ENCODE measurements at regions not wholly inside any gene's neighbourhood (a gene's known extent, or its start where the extent isn't known, plus 50 kb on each side); places are given as distances from the start of the nearest gene placed in this dataset.

- Histone ChIP-seq H3K27me3 (ENCODE audit: control insufficient read depth, insufficient read depth, low read length) (no peaks in the 10 kb centered on the region), H3K27ac (ENCODE audit: low read depth, low read length) (no peak overlapping the region), H3K4me3 (ENCODE audit: low read depth, low read length) (no peak overlapping the region), H3K9me3 (ENCODE audit: control insufficient read depth, insufficient read depth, low read length) (peaks cover 9% of the 10 kb centered on the region)
- ChIA-PET POLR2A (no interaction called here), CTCF (no interaction called here)
- DNase-seq (ENCODE audit: low read depth, low spot score), result no peak
- TF ChIP-seq, protein P1, sequence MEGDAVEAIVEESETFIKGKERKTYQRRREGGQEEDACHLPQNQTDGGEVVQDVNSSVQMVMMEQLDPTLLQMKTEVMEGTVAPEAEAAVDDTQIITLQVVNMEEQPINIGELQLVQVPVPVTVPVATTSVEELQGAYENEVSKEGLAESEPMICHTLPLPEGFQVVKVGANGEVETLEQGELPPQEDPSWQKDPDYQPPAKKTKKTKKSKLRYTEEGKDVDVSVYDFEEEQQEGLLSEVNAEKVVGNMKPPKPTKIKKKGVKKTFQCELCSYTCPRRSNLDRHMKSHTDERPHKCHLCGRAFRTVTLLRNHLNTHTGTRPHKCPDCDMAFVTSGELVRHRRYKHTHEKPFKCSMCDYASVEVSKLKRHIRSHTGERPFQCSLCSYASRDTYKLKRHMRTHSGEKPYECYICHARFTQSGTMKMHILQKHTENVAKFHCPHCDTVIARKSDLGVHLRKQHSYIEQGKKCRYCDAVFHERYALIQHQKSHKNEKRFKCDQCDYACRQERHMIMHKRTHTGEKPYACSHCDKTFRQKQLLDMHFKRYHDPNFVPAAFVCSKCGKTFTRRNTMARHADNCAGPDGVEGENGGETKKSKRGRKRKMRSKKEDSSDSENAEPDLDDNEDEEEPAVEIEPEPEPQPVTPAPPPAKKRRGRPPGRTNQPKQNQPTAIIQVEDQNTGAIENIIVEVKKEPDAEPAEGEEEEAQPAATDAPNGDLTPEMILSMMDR (IDR thresholded peaks at IDR 0.05; ENCODE audit: low read depth, low read length), result no peak
Observed at GRCh38 chr12:127425474-127425873, 841.5 kb upstream of the TMEM132C start.

DNA sequence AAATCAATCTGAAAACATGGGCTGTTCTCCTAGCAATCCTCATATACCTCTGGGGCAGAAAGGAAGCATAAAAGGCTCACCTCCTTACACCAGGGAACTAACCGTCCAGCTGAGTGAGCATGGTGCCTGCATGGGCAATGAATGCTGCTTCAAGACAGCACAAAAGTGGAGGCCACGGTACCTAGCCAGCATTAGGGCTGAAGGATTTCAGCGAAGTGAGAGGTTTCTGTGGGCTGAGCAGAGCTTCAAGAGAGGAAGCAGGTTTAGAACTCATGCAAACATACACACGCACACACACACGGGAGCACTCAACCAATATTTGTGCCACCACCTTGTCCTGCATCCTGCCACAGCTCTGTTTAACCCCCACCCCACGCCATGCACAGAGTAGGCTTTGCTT lies 838.5 kb upstream of the TMEM132C start:
- no peak for DNase-seq (ENCODE audit: low read depth, low spot score)
- Histone ChIP-seq H3K27me3 (ENCODE audit: control insufficient read depth, insufficient read depth, low read length) (no peaks in the 10 kb centered on the region), H3K4me3 (ENCODE audit: low read depth, low read length) (no peak overlapping the region), H3K27ac (ENCODE audit: low read depth, low read length) (no peak overlapping the region), H3K9me3 (ENCODE audit: control insufficient read depth, insufficient read depth, low read length) (peaks cover 16% of the 10 kb centered on the region)
- TF ChIP-seq, protein P1 (IDR thresholded peaks at IDR 0.05; ENCODE audit: low read depth, low read length), result no peak
- ChIA-PET CTCF (no interaction called here), POLR2A (no interaction called here)

- H3K4me3 ChIP-seq (ENCODE audit: low read depth, low read length), result no peak overlapping the region
- TF ChIP-seq, protein P1 (IDR thresholded peaks at IDR 0.05; ENCODE audit: low read depth, low read length), result no peak
- POLR2A ChIA-PET, result no interaction called here
- no peaks in the 10 kb centered on the region for H3K27me3 ChIP-seq (ENCODE audit: control insufficient read depth, insufficient read depth, low read length)
- peaks cover 16% of the 10 kb centered on the region for H3K9me3 ChIP-seq (ENCODE audit: control insufficient read depth, insufficient read depth, low read length)
- DNase-seq (ENCODE audit: low read depth, low spot score), result no peak
- CTCF ChIA-PET, result no interaction called here
- H3K27ac ChIP-seq (ENCODE audit: low read depth, low read length), result no peak overlapping the region
Observed at GRCh38 chr12:127429551-127430285, 837.3 kb upstream of the TMEM132C start.

GRCh38 chr12:127430401-127430800 lies 836.6 kb upstream of the TMEM132C start:
- Histone ChIP-seq H3K4me3 (ENCODE audit: low read depth, low read length) (no peak overlapping the region), H3K9me3 (ENCODE audit: control insufficient read depth, insufficient read depth, low read length) (peaks cover 16% of the 10 kb centered on the region), H3K27me3 (ENCODE audit: control insufficient read depth, insufficient read depth, low read length) (no peaks in the 10 kb centered on the region), H3K27ac (ENCODE audit: low read depth, low read length) (no peak overlapping the region)
- TF ChIP-seq, protein P1 (IDR thresholded peaks at IDR 0.05; ENCODE audit: low read depth, low read length), result no peak
- DNase-seq (ENCODE audit: low read depth, low spot score), result no peak
- ChIA-PET CTCF (no interaction called here), POLR2A (no interaction called here)

DNA sequence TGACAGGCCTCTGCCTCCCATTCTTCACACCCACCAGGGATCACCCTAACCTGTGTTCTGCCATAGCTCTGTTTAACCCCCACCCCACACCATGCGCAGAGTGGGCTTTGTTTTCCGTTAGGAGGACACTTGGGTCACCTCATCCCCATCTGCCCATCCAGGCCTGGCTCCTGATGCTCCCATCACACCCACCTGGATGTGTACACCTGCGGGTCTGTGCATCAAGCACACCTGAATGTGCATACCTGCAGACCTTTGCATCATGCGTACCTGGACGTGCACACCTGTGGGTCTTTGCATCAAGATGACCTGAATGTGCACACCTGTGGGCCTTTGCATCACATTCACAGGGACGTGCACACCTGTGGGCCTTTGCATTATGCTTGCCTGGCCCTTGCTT lies 835.8 kb upstream of the TMEM132C start:
- H3K4me3 ChIP-seq (ENCODE audit: low read depth, low read length), result no peak overlapping the region
- ChIA-PET CTCF (no interaction called here), POLR2A (no interaction called here)
- DNase-seq (ENCODE audit: low read depth, low spot score), result no peak
- no peak overlapping the region for H3K27ac ChIP-seq (ENCODE audit: low read depth, low read length)
- H3K9me3 ChIP-seq (ENCODE audit: control insufficient read depth, insufficient read depth, low read length), result peaks cover 14% of the 10 kb centered on the region
- TF ChIP-seq, protein P1 (IDR thresholded peaks at IDR 0.05; ENCODE audit: low read depth, low read length), result no peak
- no peaks in the 10 kb centered on the region for H3K27me3 ChIP-seq (ENCODE audit: control insufficient read depth, insufficient read depth, low read length)
